CD14-positive monocyte (primary cell): ENCODE measurements at regions not wholly inside any gene's neighbourhood (a gene's known extent, or its start where the extent isn't known, plus 50 kb on each side); places are given as distances from the start of the nearest gene placed in this dataset.
A peak's percentile ranks its signal among the peaks of the same experiment; 100 is the strongest.

ENCODE experiments used
- DNase-seq, 3 donors: peaks; one replicate each; pipeline ENCODE4 v3.0.0-alpha.2; 2011 to 2022
- H2AFZ ChIP-seq: 2 replicates; pipeline ENCODE4 v1.6.0; 2012; ENCODE audit warnings: mild to moderate bottlenecking, low read depth, low read length, inconsistent platforms; ENCODE audit not compliant: insufficient read depth, poor library complexity, severe bottlenecking
- H3K27ac ChIP-seq, 2 donors: 1 replicate in 1 of 2; 2 replicates in 1 of 2; pipeline ENCODE4 v1.5.1; 2012 to 2013; ENCODE audit warnings: low read length in 2 of 2, control low read depth in 1 of 2, inconsistent platforms in 1 of 2, low read depth in 1 of 2, mild to moderate bottlenecking in 1 of 2
- H3K27me3 ChIP-seq, 2 donors: one replicate each; pipeline versions ENCODE4 v1.6.0 to v1.6.1; 2011 to 2013; ENCODE audit warnings: low read length in 2 of 2; ENCODE audit not compliant: control insufficient read depth in 2 of 2, insufficient read depth in 2 of 2
- H3K36me3 ChIP-seq, 2 donors: replicated peaks in 1 of 2; 1 replicate in 1 of 2; 2 replicates in 1 of 2; pipeline versions ENCODE4 v1.5.1 to v1.6.1; 2012 to 2013; ENCODE audit warnings: low read length in 2 of 2, control low read depth in 1 of 2, inconsistent platforms in 1 of 2, mild to moderate bottlenecking in 1 of 2; ENCODE audit not compliant: insufficient read depth in 2 of 2, control insufficient read depth in 1 of 2
- H3K4me1 ChIP-seq, 2 donors: 1 replicate in 1 of 2; 2 replicates in 1 of 2; pipeline versions ENCODE4 v1.5.1 to v1.6.1; 2012 to 2013; ENCODE audit warnings: low read length in 2 of 2, control low read depth in 1 of 2, inconsistent platforms in 1 of 2, mild to moderate bottlenecking in 1 of 2, moderate library complexity in 1 of 2; ENCODE audit not compliant: insufficient read depth in 2 of 2, control insufficient read depth in 1 of 2
- H3K4me2 ChIP-seq: replicated peaks from 2 replicates; pipeline ENCODE3; 2012; ENCODE audit warnings: low read length, moderate library complexity, mild to moderate bottlenecking; ENCODE audit not compliant: poor library complexity, severe bottlenecking; ENCODE audit errors: extremely low read depth
- H3K4me3 ChIP-seq, 3 experiments: fragments of 200-600 bp in 1 of 3; sonication (generic) in 1 of 3; replicated peaks in 1 of 3; 1 replicate in 2 of 3; 2 replicates in 1 of 3; pipeline ENCODE4 v1.5.1; 2011 to 2013; ENCODE audit warnings: low read length in 3 of 3, mild to moderate bottlenecking in 3 of 3, control low read depth in 2 of 3, low read depth in 2 of 3, inconsistent platforms in 1 of 3, moderate library complexity in 1 of 3
- H3K79me2 ChIP-seq: 2 replicates; pipeline ENCODE4 v1.6.0; 2012; ENCODE audit warnings: mild to moderate bottlenecking, control low read depth, inconsistent platforms, low read length, moderate library complexity; ENCODE audit not compliant: insufficient read depth
- H3K9ac ChIP-seq: 2 replicates; pipeline ENCODE4 v1.6.0; 2017; ENCODE audit warnings: low read length, mild to moderate bottlenecking; ENCODE audit not compliant: insufficient read depth, poor library complexity, severe bottlenecking
- H3K9me3 ChIP-seq, 2 donors: replicated peaks in 1 of 2; 1 replicate in 1 of 2; 2 replicates in 1 of 2; pipeline versions ENCODE4 v1.5.1 to v1.6.1; 2012 to 2013; ENCODE audit warnings: low read length in 2 of 2, control low read depth in 1 of 2; ENCODE audit not compliant: control insufficient read depth in 1 of 2, insufficient read depth in 1 of 2
- H4K20me1 ChIP-seq: 2 replicates; pipeline ENCODE4 v1.6.0; 2012; ENCODE audit warnings: mild to moderate bottlenecking, low read length, control low read depth, moderate library complexity; ENCODE audit not compliant: insufficient read depth
- H3K27ac Mint-ChIP-seq, 7 donors: one replicate each; pipeline ENCODE4 v1.8.0; 2020; ENCODE audit warnings: mild to moderate bottlenecking in 7 of 7, mixed read lengths in 7 of 7, moderate library complexity in 6 of 7, inconsistent platforms in 2 of 7
- H3K27me3 Mint-ChIP-seq, 3 donors: one replicate each; pipeline ENCODE4 v1.8.0; 2021 to 2022; ENCODE audit warnings: low read depth in 3 of 3, mild to moderate bottlenecking in 3 of 3, mixed read lengths in 3 of 3, moderate library complexity in 3 of 3, inconsistent platforms in 1 of 3
- H3K36me3 Mint-ChIP-seq, 2 donors: one replicate each; pipeline ENCODE4 v1.8.0; 2020; ENCODE audit warnings: mixed read lengths in 2 of 2, inconsistent platforms in 1 of 2, mild to moderate bottlenecking in 1 of 2
- H3K4me1 Mint-ChIP-seq: one replicate; pipeline ENCODE4 v1.8.0; 2020; ENCODE audit warnings: mild to moderate bottlenecking, mixed read lengths
- H3K4me3 Mint-ChIP-seq, 2 donors: one replicate each; pipeline ENCODE4 v1.8.0; 2020; ENCODE audit warnings: mild to moderate bottlenecking in 2 of 2, mixed read lengths in 2 of 2, moderate library complexity in 1 of 2
- H3K9me3 Mint-ChIP-seq, 7 donors: one replicate each; pipeline ENCODE4 v1.8.0; 2020 to 2022; ENCODE audit warnings: mixed read lengths in 7 of 7, mild to moderate bottlenecking in 6 of 7, moderate library complexity in 6 of 7, inconsistent platforms in 2 of 7
- CTCF ChIP-seq: fragments of 200-600 bp; IDR thresholded peaks from one replicate; pipeline ENCODE4 v1.8.0; 2022; ENCODE audit warnings: antibody characterized with exemption, mild to moderate bottlenecking
- WGBS: methylation state at CpG from one replicate; pipeline ENCODE4 v1.1.5; 2013; ENCODE audit warnings: missing lambda C conversion rate; ENCODE audit not compliant: insufficient coverage; 5-methylcytosine and 5-hydroxymethylcytosine counted together
- intact Hi-C, 2 donors: fragments of 100-400 bp; cut with micrococcal nuclease; formaldehyde crosslinking; loops; one replicate each; pipeline versions ENCODE4 v1.15.0 to v1.15.1; 2023

GRCh38 chr15:93246266-93247242, 157.5 kb upstream of the RGMA start:
- Mint-ChIP-seq H3K4me3 (peak overlapping the region in 1 of 2 donors; percentile 68), H3K4me1 (peaks cover 57% of the 10 kb centered on the region), H3K36me3 (no peaks in the 10 kb centered on the region), H3K9me3 (peaks cover 0 to 2% (median 0%) of the 10 kb centered on the region in 7 donors), H3K27me3 (peaks cover 0 to 10% (median 2%) of the 10 kb centered on the region in 3 donors), H3K27ac (peak overlapping the region; percentile 87 to 97 (median 94))
- Histone ChIP-seq H3K27ac (peak overlapping the region; percentile 21 to 65), H3K4me2 (peak overlapping the region; percentile 64), H3K27me3 (no peaks in the 10 kb centered on the region), H3K9ac (no peak overlapping the region), H4K20me1 (no peaks in the 10 kb centered on the region), H3K9me3 (no peaks in the 10 kb centered on the region), H2AFZ (peak overlapping the region; percentile 31), H3K36me3 (no peaks in the 10 kb centered on the region), H3K79me2 (no peaks in the 10 kb centered on the region), H3K4me3 (peak overlapping the region in 1 of 3 experiments; percentile 53), H3K4me1 (peaks cover 60 to 63% of the 10 kb centered on the region in 2 donors)
- 91% methylated on average over 14 of the region's 25 CpGs for WGBS
- no peak for TF ChIP-seq CTCF
- intact Hi-C loops = no loop called here
- DNase-seq = no peak

GRCh38 chr15:93245661-93246042, 156.6 kb upstream of the RGMA start:
- H3K9me3 ChIP-seq = no peaks in the 10 kb centered on the region
- Mint-ChIP-seq H3K27me3 (peaks cover 0 to 9% (median 2%) of the 10 kb centered on the region in 3 donors), H3K9me3 (peaks cover 0 to 2% (median 0%) of the 10 kb centered on the region in 7 donors), H3K27ac (peak overlapping the region in 1 of 7 donors; percentile 91), H3K4me1 (peaks cover 48% of the 10 kb centered on the region), H3K4me3 (no peak overlapping the region), H3K36me3 (no peaks in the 10 kb centered on the region)
- H2AFZ ChIP-seq = no peak overlapping the region
- no peak overlapping the region for H3K9ac ChIP-seq
- no peaks in the 10 kb centered on the region for H3K36me3 ChIP-seq
- H3K27ac ChIP-seq = no peak overlapping the region
- no peaks in the 10 kb centered on the region for H3K79me2 ChIP-seq
- 88% methylated on average over 3 of the region's 5 CpGs for WGBS
- H4K20me1 ChIP-seq = no peaks in the 10 kb centered on the region
- peaks cover 52 to 54% of the 10 kb centered on the region in 2 donors for H3K4me1 ChIP-seq
- no peak overlapping the region for H3K4me3 ChIP-seq
- intact Hi-C loops = no loop called here
- TF ChIP-seq CTCF = no peak
- no peak overlapping the region for H3K4me2 ChIP-seq
- no peaks in the 10 kb centered on the region for H3K27me3 ChIP-seq
- no peak for DNase-seq
